HEK293 (cell line): ENCODE measurements at regions not wholly inside any gene's neighbourhood (a gene's known extent, or its start where the extent isn't known, plus 50 kb on each side); places are given as distances from the start of the nearest gene placed in this dataset.

Experiments
- CTCF ChIA-PET: fragments of 350-600 bp; formaldehyde crosslinking; extraction: SDS; loops from one replicate; lab custom pipeline; 2021; ENCODE audit warnings: antibody characterized with exemption; lab: Yijun Ruan, JAX
- POLR2A ChIA-PET: fragments of 300-600 bp; formaldehyde crosslinking; extraction: SDS; loops from one replicate; lab custom pipeline; 2020; ENCODE audit warnings: antibody characterized with exemption, inconsistent platforms; lab: Yijun Ruan, JAX
- H3K27ac ChIP-seq: fragments of 200-500 bp; sonication (Bioruptor generic); 2 replicates; pipeline ENCODE4 v1.5.1; 2014; ENCODE audit warnings: low read depth, low read length, control low read depth, inconsistent platforms; ENCODE audit errors: extremely low read depth
- H3K36me3 ChIP-seq, 2 experiments: fragments of 200-500 bp in 1 of 2; sonication (Bioruptor generic) in 1 of 2; 1 replicate in 1 of 2; 2 replicates in 1 of 2; pipeline ENCODE4 v1.5.1; 2014 to 2017; ENCODE audit warnings: inconsistent platforms in 2 of 2, low read length in 2 of 2; ENCODE audit not compliant: control insufficient read depth in 2 of 2, insufficient read depth in 1 of 2
- H3K4me1 ChIP-seq: fragments of 200-500 bp; sonication (Bioruptor generic); 2 replicates; pipeline ENCODE4 v1.5.1; 2014; ENCODE audit warnings: mild to moderate bottlenecking, low read length, inconsistent platforms; ENCODE audit not compliant: control insufficient read depth, insufficient read depth
- H3K4me3 ChIP-seq: 2 replicates; pipeline ENCODE4 v1.5.1; 2011; ENCODE audit warnings: low read depth, mild to moderate bottlenecking, control low read depth, low read length, moderate library complexity
- H3K9me3 ChIP-seq: fragments of 200-500 bp; sonication (Bioruptor generic); 2 replicates; pipeline ENCODE4 v1.5.1; 2014; ENCODE audit warnings: low read depth, low read length, inconsistent platforms; ENCODE audit not compliant: control insufficient read depth, insufficient read depth
- GLI4 ChIP-seq: fragments of 450-650 bp; formaldehyde crosslinking; IDR thresholded peaks from 2 replicates; pipeline ENCODE4 v1.5.1; 2016; ENCODE audit warnings: missing biosample characterization, missing genetic modification characterization
- HOXC10 ChIP-seq: sonication (generic); formaldehyde crosslinking; IDR thresholded peaks from 2 replicates; pipeline ENCODE4 v1.8.1; 2023; ENCODE audit warnings: mild to moderate bottlenecking, missing genetic modification reagents
- KLF1 ChIP-seq: fragments of 450-650 bp; formaldehyde crosslinking; IDR thresholded peaks from 2 replicates; pipeline ENCODE4 v1.5.1; 2016; ENCODE audit warnings: missing biosample characterization, missing genetic modification characterization
- KLF7 ChIP-seq: fragments of 450-650 bp; formaldehyde crosslinking; IDR thresholded peaks from 2 replicates; pipeline ENCODE4 v1.5.1; 2016; ENCODE audit warnings: missing biosample characterization, missing genetic modification characterization, borderline replicate concordance
- OSR2 ChIP-seq: fragments of 450-650 bp; formaldehyde crosslinking; IDR thresholded peaks from 2 replicates; pipeline ENCODE4 v1.5.1; 2016; ENCODE audit warnings: missing biosample characterization, missing genetic modification characterization
- SETDB1 ChIP-seq: IDR thresholded peaks from one replicate; pipeline ENCODE4 v1.6.1; 2017; ENCODE audit warnings: mild to moderate bottlenecking, low read length, moderate library complexity, mixed read lengths; ENCODE audit not compliant: insufficient read length
- ZBTB1 ChIP-seq: fragments of 450-650 bp; formaldehyde crosslinking; IDR thresholded peaks from 2 replicates; pipeline ENCODE4 v1.5.1; 2016; ENCODE audit warnings: missing biosample characterization, missing genetic modification characterization
- ZBTB17 ChIP-seq: fragments of 450-650 bp; formaldehyde crosslinking; IDR thresholded peaks from 2 replicates; pipeline ENCODE4 v1.5.1; 2016; ENCODE audit warnings: missing biosample characterization, missing genetic modification characterization
- ZFHX2 ChIP-seq: fragments of 450-650 bp; formaldehyde crosslinking; conservative IDR thresholded peaks from 2 replicates; pipeline ENCODE4 v1.5.1; 2016; ENCODE audit warnings: missing biosample characterization, missing genetic modification characterization
- ZFP37 ChIP-seq: fragments of 450-650 bp; formaldehyde crosslinking; IDR thresholded peaks from 2 replicates; pipeline ENCODE4 v1.5.1; 2016; ENCODE audit warnings: missing biosample characterization, missing genetic modification characterization
- ZNF10 ChIP-seq: fragments of 450-650 bp; formaldehyde crosslinking; IDR thresholded peaks from 2 replicates; pipeline ENCODE4 v1.5.1; 2017; ENCODE audit warnings: missing biosample characterization, missing genetic modification characterization
- ZNF114 ChIP-seq: fragments of 450-650 bp; formaldehyde crosslinking; IDR thresholded peaks from 2 replicates; pipeline ENCODE4 v1.5.0; 2017; ENCODE audit warnings: missing biosample characterization, missing genetic modification characterization
- ZNF140 ChIP-seq: fragments of 450-650 bp; formaldehyde crosslinking; IDR thresholded peaks from 2 replicates; pipeline ENCODE4 v1.5.1; 2016; ENCODE audit warnings: missing biosample characterization, missing genetic modification characterization
- ZNF155 ChIP-seq: fragments of 450-650 bp; formaldehyde crosslinking; IDR thresholded peaks from 2 replicates; pipeline ENCODE4 v1.5.1; 2016; ENCODE audit warnings: missing biosample characterization, missing genetic modification characterization
- ZNF169 ChIP-seq: fragments of 450-650 bp; formaldehyde crosslinking; IDR thresholded peaks from 2 replicates; pipeline ENCODE4 v1.5.1; 2016; ENCODE audit warnings: missing biosample characterization, missing genetic modification characterization
- ZNF19 ChIP-seq: fragments of 450-650 bp; formaldehyde crosslinking; IDR thresholded peaks from 2 replicates; pipeline ENCODE4; 2016; ENCODE audit warnings: missing biosample characterization, missing genetic modification characterization, low read depth
- ZNF24 ChIP-seq: fragments of 450-650 bp; formaldehyde crosslinking; IDR thresholded peaks from 2 replicates; pipeline ENCODE4 v1.5.1; 2016; ENCODE audit warnings: missing biosample characterization, missing genetic modification characterization
- ZNF302 ChIP-seq: fragments of 450-650 bp; formaldehyde crosslinking; IDR thresholded peaks from 2 replicates; pipeline ENCODE4 v1.5.1; 2016; ENCODE audit warnings: missing biosample characterization, missing genetic modification characterization, low read depth
- ZNF555 ChIP-seq: fragments of 450-650 bp; formaldehyde crosslinking; conservative IDR thresholded peaks from 2 replicates; pipeline ENCODE4 v1.5.1; 2017; ENCODE audit warnings: missing biosample characterization, mild to moderate bottlenecking, missing genetic modification characterization, inconsistent platforms
- ZNF585B ChIP-seq: fragments of 450-650 bp; formaldehyde crosslinking; IDR thresholded peaks from 2 replicates; pipeline ENCODE4 v1.5.1; 2016; ENCODE audit warnings: missing biosample characterization, missing genetic modification characterization
- ZNF626 ChIP-seq: fragments of 450-650 bp; sonication (Bioruptor Pico); formaldehyde crosslinking; IDR thresholded peaks from 2 replicates; pipeline ENCODE4 v1.5.1; 2018; ENCODE audit warnings: missing biosample characterization, missing genetic modification characterization, inconsistent platforms
- ZNF629 ChIP-seq: fragments of 450-650 bp; formaldehyde crosslinking; IDR thresholded peaks from 2 replicates; pipeline ENCODE4 v1.5.1; 2017; ENCODE audit warnings: missing biosample characterization, missing genetic modification characterization
- ZSCAN16 ChIP-seq: fragments of 450-650 bp; formaldehyde crosslinking; IDR thresholded peaks from 2 replicates; pipeline ENCODE4 v1.5.1; 2016; ENCODE audit warnings: missing biosample characterization, missing genetic modification characterization
- TF ChIP-seq, protein P1 (sequence below): fragments of 450-650 bp; formaldehyde crosslinking; IDR thresholded peaks from 2 replicates; pipeline ENCODE4 v1.5.1; 2016; ENCODE audit warnings: missing biosample characterization, missing genetic modification characterization
- TF ChIP-seq, protein P2 (sequence below): fragments of 450-650 bp; formaldehyde crosslinking; IDR thresholded peaks from 2 replicates; pipeline ENCODE4 v1.5.1; 2016; ENCODE audit warnings: missing biosample characterization, missing genetic modification characterization

DNA sequence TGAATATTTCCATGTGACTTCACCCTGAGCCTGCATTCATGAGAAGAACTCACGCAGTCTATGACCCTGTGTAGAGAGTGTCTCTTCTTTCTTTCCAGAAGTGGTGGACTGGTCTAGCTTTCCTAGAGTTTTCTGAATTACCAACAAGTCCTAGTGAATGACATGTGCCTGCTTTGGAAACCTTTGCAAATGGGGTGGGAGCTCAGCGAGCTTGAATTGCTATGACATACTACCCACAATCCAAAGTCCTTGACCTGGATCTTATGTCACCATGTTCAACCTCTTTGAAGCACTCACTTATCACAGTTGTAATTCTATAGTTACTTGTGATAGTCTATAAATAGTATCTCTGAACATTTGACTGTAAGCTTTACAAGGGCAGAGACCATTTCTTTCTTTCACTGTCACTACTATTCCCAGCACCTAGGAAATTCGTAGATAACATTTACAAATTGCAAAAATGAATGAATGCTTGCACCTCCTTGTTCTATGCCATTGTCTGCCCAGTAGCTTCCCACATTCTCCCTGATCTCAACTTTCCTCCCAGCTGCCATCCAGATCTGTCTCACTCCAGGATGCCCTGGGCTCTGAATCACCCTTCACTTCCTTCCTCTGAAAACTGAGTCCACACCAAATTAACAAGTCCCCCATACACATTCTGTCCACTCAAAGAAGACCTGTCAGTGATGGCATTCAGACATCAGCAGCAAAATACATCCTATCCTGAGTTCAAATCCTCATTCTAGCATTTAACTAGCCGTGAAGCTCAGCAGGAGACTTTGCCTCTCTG is 201.9 kb upstream of the SESN3 start:
- CTCF ChIA-PET = interaction anchor here (0.6 to 0.7 kb wide), 2 partner anchors 64 to 324 kb away, joined by 3 to 4 read pairs; no protein-coding TSS in a partner anchor
- Histone ChIP-seq H3K27ac (no peak overlapping the region), H3K36me3 (no peaks in the 10 kb centered on the region), H3K4me3 (no peak overlapping the region), H3K9me3 (no peaks in the 10 kb centered on the region), H3K4me1 (no peaks in the 10 kb centered on the region)
- no peak for TF ChIP-seq ZNF169 (tag by site-specific recombination)
- no peak for TF ChIP-seq KLF1
- TF ChIP-seq SETDB1 = peak; percentile 67
- no peak for TF ChIP-seq ZNF10 (tag by site-specific recombination)
- no peak for TF ChIP-seq HOXC10 (CRISPR knock-in tag)
- no peak for TF ChIP-seq ZNF555 (tag by site-specific recombination)
- TF ChIP-seq ZNF629 = peak; percentile 20; the same call in 1 of the 2 replicates
- no peak for TF ChIP-seq ZBTB1 (tag by site-specific recombination)
- TF ChIP-seq KLF7 (tag by site-specific recombination) = no peak
- no peak for TF ChIP-seq ZNF626 (tag by site-specific recombination)
- no peak for TF ChIP-seq ZNF114 (tag by site-specific recombination)
- TF ChIP-seq ZNF140 (tag by site-specific recombination) = peak; percentile 64; the same call in 1 of the 2 replicates
- TF ChIP-seq ZBTB17 (tag by site-specific recombination) = no peak
- no peak for TF ChIP-seq ZNF19 (tag by site-specific recombination)
- no peak for TF ChIP-seq ZSCAN16 (tag by site-specific recombination)
- TF ChIP-seq ZFHX2 (tag by site-specific recombination) = no peak
- TF ChIP-seq ZNF585B (tag by site-specific recombination) = no peak
- no peak for TF ChIP-seq OSR2 (tag by site-specific recombination)
- TF ChIP-seq, protein P1, sequence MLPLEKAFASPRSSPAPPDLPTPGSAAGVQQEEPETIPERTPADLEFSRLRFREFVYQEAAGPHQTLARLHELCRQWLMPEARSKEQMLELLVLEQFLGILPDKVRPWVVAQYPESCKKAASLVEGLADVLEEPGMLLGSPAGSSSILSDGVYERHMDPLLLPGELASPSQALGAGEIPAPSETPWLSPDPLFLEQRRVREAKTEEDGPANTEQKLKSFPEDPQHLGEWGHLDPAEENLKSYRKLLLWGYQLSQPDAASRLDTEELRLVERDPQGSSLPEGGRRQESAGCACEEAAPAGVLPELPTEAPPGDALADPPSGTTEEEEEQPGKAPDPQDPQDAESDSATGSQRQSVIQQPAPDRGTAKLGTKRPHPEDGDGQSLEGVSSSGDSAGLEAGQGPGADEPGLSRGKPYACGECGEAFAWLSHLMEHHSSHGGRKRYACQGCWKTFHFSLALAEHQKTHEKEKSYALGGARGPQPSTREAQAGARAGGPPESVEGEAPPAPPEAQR (tag by site-specific recombination) = no peak
- no peak for TF ChIP-seq ZNF155
- TF ChIP-seq ZFP37 (tag by site-specific recombination) = no peak
- TF ChIP-seq ZNF24 (tag by site-specific recombination) = no peak
- no peak for TF ChIP-seq GLI4 (tag by site-specific recombination)
- TF ChIP-seq, protein P2, sequence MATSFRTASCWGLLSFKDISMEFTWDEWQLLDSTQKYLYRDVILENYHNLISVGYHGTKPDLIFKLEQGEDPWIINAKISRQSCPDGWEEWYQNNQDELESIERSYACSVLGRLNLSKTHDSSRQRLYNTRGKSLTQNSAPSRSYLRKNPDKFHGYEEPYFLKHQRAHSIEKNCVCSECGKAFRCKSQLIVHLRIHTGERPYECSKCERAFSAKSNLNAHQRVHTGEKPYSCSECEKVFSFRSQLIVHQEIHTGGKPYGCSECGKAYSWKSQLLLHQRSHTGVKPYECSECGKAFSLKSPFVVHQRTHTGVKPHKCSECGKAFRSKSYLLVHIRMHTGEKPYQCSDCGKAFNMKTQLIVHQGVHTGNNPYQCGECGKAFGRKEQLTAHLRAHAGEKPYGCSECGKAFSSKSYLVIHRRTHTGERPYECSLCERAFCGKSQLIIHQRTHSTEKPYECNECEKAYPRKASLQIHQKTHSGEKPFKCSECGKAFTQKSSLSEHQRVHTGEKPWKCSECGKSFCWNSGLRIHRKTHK (tag by site-specific recombination) = no peak
- TF ChIP-seq ZNF302 = no peak
- POLR2A ChIA-PET = no interaction called here

DNA sequence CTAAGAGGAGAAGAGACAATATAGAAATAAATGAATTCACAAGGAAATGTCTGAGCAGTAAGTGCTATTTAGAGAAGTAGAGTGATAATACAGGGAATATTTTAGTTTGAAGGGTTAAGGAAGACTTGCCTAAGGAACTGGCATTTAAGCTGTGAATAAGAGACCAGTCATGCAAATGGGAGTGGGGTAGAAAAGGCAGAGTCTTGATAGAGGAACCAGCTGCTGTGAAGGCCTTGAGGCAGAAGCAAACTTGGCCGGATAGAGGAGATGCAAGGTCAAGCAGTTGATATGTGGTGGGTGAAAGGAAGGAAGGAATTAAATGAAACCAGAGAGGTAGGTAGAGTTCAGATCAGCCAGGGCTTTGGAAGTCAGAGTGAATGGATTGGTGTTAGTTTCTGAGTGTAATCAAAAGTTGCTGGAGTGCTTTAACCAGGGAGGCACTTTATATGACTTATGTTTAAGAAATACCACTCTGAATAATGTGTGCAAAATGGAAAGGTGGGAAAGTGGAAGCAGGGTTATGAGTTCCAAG is 198.4 kb upstream of the SESN3 start:
- no peak overlapping the region for H3K27ac ChIP-seq
- H3K9me3 ChIP-seq = no peaks in the 10 kb centered on the region
- no peaks in the 10 kb centered on the region for H3K4me1 ChIP-seq
- CTCF ChIA-PET = interaction anchor here (1.4 kb wide), 1 partner anchor 9 kb away, joined by 3 read pairs; no protein-coding TSS in a partner anchor
- no peaks in the 10 kb centered on the region for H3K36me3 ChIP-seq
- TF ChIP-seq ZFP37 (tag by site-specific recombination) (no peak), ZBTB17 (tag by site-specific recombination) (peak; percentile 90)
- POLR2A ChIA-PET = no interaction called here
- H3K4me3 ChIP-seq = no peak overlapping the region
